ENCODE measurements at regions not wholly inside any gene's neighbourhood (a gene's known extent, or its start where the extent isn't known, plus 50 kb on each side); places are given as distances from the start of the nearest gene placed in this dataset.

GRCh38 chr3:109553591-109554371 is 216.4 kb upstream of the DPPA4 start:
- Mint-ChIP-seq H3K4me3 (no peak overlapping the region), H3K36me3 (ENCODE audit: low read depth) (no peaks in the 10 kb centered on the region), H3K4me1 (no peaks in the 10 kb centered on the region), H3K27ac (no peak overlapping the region), H3K9me3 (peaks cover 15% of the 10 kb centered on the region), H3K27me3 (ENCODE audit: insufficient read depth) (no peaks in the 10 kb centered on the region)
- no peaks in the 10 kb centered on the region for H3K4me1 ChIP-seq (ENCODE audit: control insufficient read depth, insufficient read depth, low read length)
- no peaks in the 10 kb centered on the region for H3K27me3 ChIP-seq (ENCODE audit: control insufficient read depth, insufficient read depth, low read length, poor library complexity, severe bottlenecking)
- no peak overlapping the region for H3K27ac ChIP-seq (ENCODE audit: low read depth, low read length)
- H3K9me3 ChIP-seq (ENCODE audit: control insufficient read depth, low read length) = peaks cover 4% of the 10 kb centered on the region
- no peaks in the 10 kb centered on the region for H3K36me3 ChIP-seq (ENCODE audit: control insufficient read depth, insufficient read depth, low read length)
- 66 to 80% methylated on average over 4 of the region's 4 CpGs for WGBS, 2 experiments (ENCODE audit: insufficient coverage in 1 of 2, insufficient read length in 1 of 2)
- TF ChIP-seq CTCF (conservative IDR thresholded peaks at IDR 0.05) = peak; percentile 49
- H3K9ac ChIP-seq (ENCODE audit: extremely low read depth, low read length, poor library complexity, severe bottlenecking) = no peak overlapping the region
- no peak for DNase-seq
- H3K4me3 ChIP-seq (ENCODE audit: low read length) = no peak overlapping the region

GRCh38 chr3:109559389-109559788 is 222.0 kb upstream of the DPPA4 start:
- Histone ChIP-seq H3K9ac (ENCODE audit: extremely low read depth, low read length, poor library complexity, severe bottlenecking) (no peak overlapping the region), H3K36me3 (ENCODE audit: control insufficient read depth, insufficient read depth, low read length) (no peaks in the 10 kb centered on the region), H3K4me3 (ENCODE audit: low read length) (no peak overlapping the region), H3K9me3 (ENCODE audit: control insufficient read depth, low read length) (peaks cover 4% of the 10 kb centered on the region), H3K27me3 (ENCODE audit: control insufficient read depth, insufficient read depth, low read length, poor library complexity, severe bottlenecking) (no peaks in the 10 kb centered on the region), H3K4me1 (ENCODE audit: control insufficient read depth, insufficient read depth, low read length) (no peaks in the 10 kb centered on the region), H3K27ac (ENCODE audit: low read depth, low read length) (no peak overlapping the region)
- Mint-ChIP-seq H3K4me3 (no peak overlapping the region), H3K27ac (no peak overlapping the region), H3K36me3 (ENCODE audit: low read depth) (no peaks in the 10 kb centered on the region), H3K27me3 (ENCODE audit: insufficient read depth) (no peaks in the 10 kb centered on the region), H3K9me3 (peaks cover 15% of the 10 kb centered on the region), H3K4me1 (no peaks in the 10 kb centered on the region)
- WGBS, 2 experiments (ENCODE audit: insufficient coverage in 1 of 2, insufficient read length in 1 of 2) = 100% methylated on average over 1 of the region's 1 CpG; no CpG with 5 or more reads in 1 of the 2 experiments
- no peak for DNase-seq
- TF ChIP-seq CTCF (conservative IDR thresholded peaks at IDR 0.05) = no peak

- H3K9me3 Mint-ChIP-seq = peaks cover 4% of the 10 kb centered on the region
- Histone ChIP-seq H3K4me1 (ENCODE audit: control insufficient read depth, insufficient read depth, low read length) (no peaks in the 10 kb centered on the region), H3K27me3 (ENCODE audit: control insufficient read depth, insufficient read depth, low read length, poor library complexity, severe bottlenecking) (no peaks in the 10 kb centered on the region), H3K36me3 (ENCODE audit: control insufficient read depth, insufficient read depth, low read length) (no peaks in the 10 kb centered on the region), H3K9me3 (ENCODE audit: control insufficient read depth, low read length) (peaks cover 4% of the 10 kb centered on the region), H3K27ac (ENCODE audit: low read depth, low read length) (no peak overlapping the region), H3K9ac (ENCODE audit: extremely low read depth, low read length, poor library complexity, severe bottlenecking) (no peak overlapping the region), H3K4me3 (ENCODE audit: low read length) (no peak overlapping the region)
- H3K27ac Mint-ChIP-seq = no peak overlapping the region
- WGBS, 2 experiments (ENCODE audit: insufficient coverage in 1 of 2, insufficient read length in 1 of 2) = 94% methylated on average over 6 of the region's 7 CpGs; no CpG with 5 or more reads in 1 of the 2 experiments
- no peak overlapping the region for H3K4me3 Mint-ChIP-seq
- no peak for TF ChIP-seq CTCF (conservative IDR thresholded peaks at IDR 0.05)
- H3K27me3 Mint-ChIP-seq (ENCODE audit: insufficient read depth) = no peaks in the 10 kb centered on the region
- H3K36me3 Mint-ChIP-seq (ENCODE audit: low read depth) = no peaks in the 10 kb centered on the region
- no peaks in the 10 kb centered on the region for H3K4me1 Mint-ChIP-seq
- DNase-seq = no peak
Measured at GRCh38 chr3:109563149-109563548, 225.8 kb upstream of the DPPA4 start.

Data from endodermal cell (in vitro differentiated cells).